Duodenal mucosa (tissue), 2 donors: ENCODE measurements at regions not wholly inside any gene's neighbourhood (a gene's known extent, or its start where the extent isn't known, plus 50 kb on each side); places are given as distances from the start of the nearest gene placed in this dataset.

Experiments used
- H3K27ac ChIP-seq: one replicate; pipeline ENCODE4 v1.7.0; 2013; ENCODE audit warnings: low read depth, low read length
- H3K27me3 ChIP-seq, 2 donors: one replicate each; pipeline ENCODE4 v1.7.0; 2013; ENCODE audit warnings: low read length in 2 of 2, control low read depth in 1 of 2; ENCODE audit not compliant: insufficient read depth in 2 of 2, control insufficient read depth in 1 of 2
- H3K36me3 ChIP-seq, 2 donors: one replicate each; pipeline ENCODE4 v1.7.0; 2013; ENCODE audit warnings: low read length in 2 of 2, control low read depth in 1 of 2; ENCODE audit not compliant: insufficient read depth in 2 of 2, control insufficient read depth in 1 of 2
- H3K4me1 ChIP-seq, 2 donors: one replicate each; pipeline ENCODE4 v1.7.0; 2013; ENCODE audit warnings: low read length in 2 of 2, control low read depth in 1 of 2; ENCODE audit not compliant: insufficient read depth in 2 of 2, control insufficient read depth in 1 of 2
- H3K4me3 ChIP-seq, 2 donors: one replicate each; pipeline ENCODE4 v1.7.0; 2013; ENCODE audit warnings: low read length in 2 of 2, low read depth in 1 of 2
- H3K9ac ChIP-seq, 2 donors: one replicate each; pipeline ENCODE4 v1.7.0; 2013; ENCODE audit warnings: low read length in 2 of 2, low read depth in 1 of 2
- H3K9me3 ChIP-seq, 2 donors: one replicate each; pipeline ENCODE4 v1.7.0; 2013; ENCODE audit warnings: low read length in 2 of 2, control low read depth in 1 of 2; ENCODE audit not compliant: control insufficient read depth in 1 of 2

DNA sequence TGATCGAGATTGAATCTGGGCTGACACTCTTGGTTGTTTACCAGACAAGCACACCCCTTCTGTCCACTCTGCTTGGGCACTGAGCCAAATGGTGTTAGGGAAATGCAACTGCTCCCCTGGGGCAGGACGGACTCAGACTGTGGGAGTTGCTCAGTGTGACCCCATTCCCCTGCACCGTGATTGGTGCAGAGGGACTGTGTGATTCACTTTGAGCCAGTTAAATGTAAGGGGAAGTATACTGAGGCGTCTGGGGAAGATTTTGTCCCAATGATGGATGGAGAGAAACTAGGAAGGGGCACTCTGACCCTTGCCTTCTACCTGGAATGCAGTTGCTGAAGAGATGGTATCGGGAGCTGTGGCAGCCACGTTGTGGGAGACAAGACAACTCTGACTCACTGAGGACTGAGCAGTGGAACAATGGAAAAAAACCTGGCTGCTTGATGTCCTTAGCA lies 196.0 kb upstream of the ANKRD55 start:
- no peak overlapping the region for H3K27ac ChIP-seq
- H3K4me3 ChIP-seq: no peak overlapping the region
- no peaks in the 10 kb centered on the region for H3K27me3 ChIP-seq
- H3K4me1 ChIP-seq: peaks cover 0 to 3% of the 10 kb centered on the region in 2 donors
- no peaks in the 10 kb centered on the region for H3K9me3 ChIP-seq
- H3K36me3 ChIP-seq: no peaks in the 10 kb centered on the region
- no peak overlapping the region for H3K9ac ChIP-seq

DNA sequence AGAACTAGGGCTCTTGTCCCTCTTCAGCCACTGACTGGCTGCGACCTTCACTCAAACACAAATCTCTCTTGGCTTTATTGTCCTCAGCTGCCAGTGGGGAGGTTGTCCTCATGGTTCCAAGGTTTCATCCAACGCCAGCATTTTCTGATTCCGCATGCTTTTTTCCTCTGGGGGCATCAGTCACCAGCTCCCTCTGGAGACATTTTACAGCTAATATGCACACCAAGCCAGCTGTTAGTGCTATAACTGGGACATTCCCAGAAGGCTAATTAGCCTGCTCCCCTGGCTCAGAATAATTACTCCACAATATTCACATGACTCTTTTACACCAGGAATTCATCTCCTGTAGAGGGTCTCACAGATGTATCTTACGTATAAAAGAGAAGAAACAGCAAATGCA lies 193.6 kb upstream of the ANKRD55 start:
- Histone ChIP-seq H3K9me3 (no peaks in the 10 kb centered on the region), H3K4me1 (peaks cover 0 to 16% of the 10 kb centered on the region in 2 donors), H3K9ac (no peak overlapping the region), H3K27me3 (no peaks in the 10 kb centered on the region), H3K4me3 (no peak overlapping the region), H3K36me3 (no peaks in the 10 kb centered on the region), H3K27ac (no peak overlapping the region)

DNA sequence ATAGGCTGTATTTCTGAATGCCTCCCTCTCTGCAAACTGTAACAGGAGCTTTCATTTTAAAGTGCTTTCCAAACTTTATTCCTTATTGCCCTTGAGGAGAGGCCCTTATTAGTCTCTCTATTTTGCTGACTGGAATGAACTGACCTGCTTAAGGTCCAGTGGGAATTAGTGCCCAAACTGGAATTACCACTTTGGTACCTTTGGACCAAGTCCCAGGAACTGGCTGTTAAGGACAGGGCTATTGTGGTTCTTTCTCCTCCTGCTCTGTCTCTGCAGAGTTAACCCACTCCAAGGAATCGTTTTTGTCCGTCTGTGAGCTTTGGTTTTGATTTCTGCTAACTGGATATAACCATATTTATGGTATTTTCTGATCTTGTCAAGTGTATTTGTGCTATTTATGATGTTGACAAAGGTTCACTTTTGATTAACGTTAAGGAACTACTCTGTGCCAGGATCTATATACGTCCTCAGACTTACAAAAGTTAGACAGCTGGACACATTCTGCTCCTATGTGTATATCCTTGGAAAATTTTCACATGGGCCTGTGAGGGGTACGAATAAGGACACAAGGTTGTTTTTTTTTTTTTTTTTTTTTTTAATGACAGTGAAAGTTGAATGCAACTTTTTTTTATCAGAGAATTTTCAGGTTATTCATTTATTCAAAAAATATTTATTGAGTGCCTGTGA lies 189.1 kb upstream of the ANKRD55 start:
- Histone ChIP-seq H3K4me3 (peak overlapping the region in 1 of 2 donors; percentile 41), H3K4me1 (peaks cover 0 to 21% of the 10 kb centered on the region in 2 donors), H3K9ac (no peak overlapping the region), H3K36me3 (no peaks in the 10 kb centered on the region), H3K9me3 (peaks cover 4 to 5% of the 10 kb centered on the region in 2 donors), H3K27me3 (no peaks in the 10 kb centered on the region), H3K27ac (no peak overlapping the region)

- Histone ChIP-seq H3K27ac (no peak overlapping the region), H3K4me1 (peaks cover 0 to 21% of the 10 kb centered on the region in 2 donors), H3K9me3 (peaks cover 4 to 5% of the 10 kb centered on the region in 2 donors), H3K9ac (no peak overlapping the region), H3K27me3 (no peaks in the 10 kb centered on the region), H3K36me3 (no peaks in the 10 kb centered on the region), H3K4me3 (peak overlapping the region in 1 of 2 donors; percentile 41)
Measured at GRCh38 chr5:56421246-56422075, 188.3 kb upstream of the ANKRD55 start.

DNA sequence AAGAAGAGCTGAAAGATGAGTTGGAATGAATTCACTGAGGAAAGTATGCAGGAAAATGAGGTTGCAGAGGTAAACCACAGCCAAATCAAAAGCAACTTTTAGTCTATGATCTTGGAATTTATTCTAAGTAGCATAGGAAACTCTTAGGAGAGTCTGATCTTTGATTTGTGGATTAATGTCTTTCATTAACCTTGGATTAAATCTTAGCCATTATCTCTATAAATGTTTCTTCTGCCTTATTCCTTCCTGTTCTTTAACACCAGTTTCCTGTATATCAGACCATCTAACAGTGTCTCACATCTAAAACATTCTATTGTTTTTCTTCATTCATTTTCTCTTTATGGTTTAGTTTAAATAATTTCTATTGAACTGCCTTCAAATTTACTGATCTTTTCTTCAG lies 187.2 kb upstream of the ANKRD55 start:
- Histone ChIP-seq H3K9ac (no peak overlapping the region), H3K27ac (no peak overlapping the region), H3K4me1 (peaks cover 5 to 21% of the 10 kb centered on the region in 2 donors), H3K9me3 (peaks cover 4 to 5% of the 10 kb centered on the region in 2 donors), H3K4me3 (no peak overlapping the region), H3K27me3 (no peaks in the 10 kb centered on the region), H3K36me3 (no peaks in the 10 kb centered on the region)

GRCh38 chr5:56419667-56420066 lies 186.5 kb upstream of the ANKRD55 start:
- Histone ChIP-seq H3K27ac (no peak overlapping the region), H3K27me3 (no peaks in the 10 kb centered on the region), H3K4me1 (peaks cover 5 to 21% of the 10 kb centered on the region in 2 donors), H3K4me3 (no peak overlapping the region), H3K9ac (no peak overlapping the region), H3K9me3 (peaks cover 4 to 5% of the 10 kb centered on the region in 2 donors), H3K36me3 (no peaks in the 10 kb centered on the region)

- no peaks in the 10 kb centered on the region for H3K27me3 ChIP-seq
- H3K27ac ChIP-seq: no peak overlapping the region
- H3K9ac ChIP-seq: no peak overlapping the region
- H3K9me3 ChIP-seq: peaks cover 4% of the 10 kb centered on the region in 2 donors
- H3K4me1 ChIP-seq: peaks cover 0 to 5% of the 10 kb centered on the region in 2 donors
- H3K36me3 ChIP-seq: no peaks in the 10 kb centered on the region
- H3K4me3 ChIP-seq: no peak overlapping the region
Measured at GRCh38 chr5:56415356-56415765, 182.2 kb upstream of the ANKRD55 start.

GRCh38 chr5:56414066-56414465 lies 180.9 kb upstream of the ANKRD55 start:
- Histone ChIP-seq H3K4me1 (peaks cover 5 to 10% of the 10 kb centered on the region in 2 donors), H3K36me3 (no peaks in the 10 kb centered on the region), H3K4me3 (no peak overlapping the region), H3K9me3 (no peaks in the 10 kb centered on the region), H3K27me3 (no peaks in the 10 kb centered on the region), H3K27ac (no peak overlapping the region), H3K9ac (no peak overlapping the region)

DNA sequence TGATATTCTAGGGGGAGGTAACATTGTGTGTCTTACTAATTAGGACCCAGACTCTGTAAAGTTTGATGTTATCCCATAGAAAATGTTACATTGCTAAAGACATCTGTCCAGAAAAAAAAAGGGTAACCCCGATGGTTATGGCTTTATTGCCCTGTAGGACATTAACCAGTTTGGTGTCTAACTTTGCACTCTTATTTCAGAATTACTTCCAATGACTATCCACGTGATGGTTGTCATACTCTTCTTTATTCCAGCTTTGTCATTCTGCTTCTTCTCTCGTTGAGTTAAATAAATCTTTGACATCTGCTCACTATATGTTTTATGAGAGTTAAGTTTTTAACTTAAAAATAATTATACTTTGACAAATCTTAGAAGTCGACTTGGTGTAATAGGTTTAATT lies 180.4 kb upstream of the ANKRD55 start:
- Histone ChIP-seq H3K9me3 (no peaks in the 10 kb centered on the region), H3K9ac (no peak overlapping the region), H3K4me3 (no peak overlapping the region), H3K36me3 (no peaks in the 10 kb centered on the region), H3K27ac (no peak overlapping the region), H3K4me1 (peaks cover 5 to 11% of the 10 kb centered on the region in 2 donors), H3K27me3 (no peaks in the 10 kb centered on the region)
